HG03571 (cell line): ENCODE measurements at regions not wholly inside any gene's neighbourhood (a gene's known extent, or its start where the extent isn't known, plus 50 kb on each side); places are given as distances from the start of the nearest gene placed in this dataset.

Experiments used
- ATAC-seq: cut with Tn5 transposase; IDR thresholded peaks from one replicate; pipeline ENCODE4 v1.9.1; 2021; ENCODE audit not compliant: unreplicated experiment

DNA sequence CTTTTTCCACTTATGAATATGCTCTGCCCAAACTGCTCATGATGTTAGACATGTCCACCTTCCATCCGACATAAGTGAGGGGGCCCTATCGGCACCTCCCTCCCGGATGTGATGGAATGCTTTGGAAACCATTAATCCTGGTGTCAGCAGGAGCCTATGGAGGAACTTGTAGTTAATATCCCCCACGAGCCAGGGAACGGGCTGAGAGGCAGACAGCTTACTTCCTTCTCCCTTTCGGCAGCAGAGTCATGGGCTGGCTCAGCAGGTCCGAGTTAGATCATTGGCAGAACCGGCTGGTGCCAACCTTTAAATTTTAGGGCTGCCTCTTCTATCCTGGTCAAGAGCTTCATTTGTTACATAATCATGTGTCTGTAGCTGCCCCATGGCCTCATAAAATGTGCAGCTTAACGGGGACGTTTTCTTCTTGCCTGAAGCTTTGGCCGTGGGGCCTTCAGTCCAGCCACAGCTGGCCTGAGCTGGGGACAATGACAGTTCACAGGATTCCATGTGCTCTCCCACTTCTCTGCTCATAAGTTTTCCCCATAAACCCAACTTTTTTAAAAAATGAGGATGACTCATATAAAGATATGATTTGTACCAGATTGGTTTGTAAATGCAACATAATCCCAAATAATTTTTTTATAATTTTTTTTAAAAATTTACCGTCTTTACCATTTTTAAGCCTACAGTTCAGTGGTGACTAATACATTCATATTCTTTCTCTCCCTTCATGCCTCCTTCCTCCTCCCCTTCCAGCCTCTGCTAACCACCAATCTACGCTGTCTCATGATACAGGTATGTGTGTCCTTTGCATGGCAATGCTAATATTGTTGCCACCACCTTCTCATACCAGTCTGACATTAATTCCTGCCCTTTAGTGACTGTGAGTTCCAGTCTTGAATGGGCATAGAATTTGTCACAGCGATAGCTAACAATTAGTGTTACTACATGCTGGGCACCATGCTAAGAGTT lies 62.2 kb upstream of the RGMA start:
- no peak for ATAC-seq

DNA sequence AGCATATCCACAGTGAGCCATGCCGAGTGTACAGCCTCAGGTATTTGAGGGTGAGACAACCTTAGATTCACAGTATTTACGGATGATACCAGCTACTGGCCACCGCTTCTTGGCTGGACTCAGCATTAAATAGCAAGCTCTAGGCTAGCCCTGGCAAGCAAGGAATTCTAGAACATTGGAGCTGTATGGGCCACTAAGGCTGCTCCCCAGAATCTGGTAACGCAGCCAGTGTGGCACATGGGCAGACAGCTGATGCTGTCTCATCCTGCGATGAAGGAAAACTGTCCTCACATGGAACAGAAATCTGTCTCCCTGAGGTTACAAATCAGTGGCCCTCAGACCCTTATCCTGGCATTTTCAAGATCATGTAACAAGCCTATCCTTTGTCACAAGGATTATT lies 57.6 kb upstream of the RGMA start:
- ATAC-seq = no peak

DNA sequence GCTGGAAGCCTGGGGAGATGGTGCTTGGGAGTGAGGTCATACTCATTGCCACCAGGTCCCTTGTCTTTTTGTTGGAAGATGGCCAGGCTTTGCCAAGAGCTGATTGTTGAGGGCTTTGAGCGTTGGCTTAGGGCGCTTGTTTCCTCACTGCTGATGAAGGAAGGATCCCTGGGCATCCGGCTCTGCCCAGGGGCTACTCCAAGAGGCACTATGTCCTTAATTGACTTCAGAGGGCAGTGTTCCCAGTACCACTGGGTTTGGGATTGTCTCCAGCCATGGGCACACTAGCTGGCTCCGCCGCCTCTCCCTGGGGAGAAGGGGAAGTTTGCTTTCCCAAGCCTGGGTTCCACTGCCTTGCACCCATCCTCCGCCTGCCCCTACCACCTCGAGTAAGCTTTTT lies 57.2 kb upstream of the RGMA start:
- no peak for ATAC-seq

DNA sequence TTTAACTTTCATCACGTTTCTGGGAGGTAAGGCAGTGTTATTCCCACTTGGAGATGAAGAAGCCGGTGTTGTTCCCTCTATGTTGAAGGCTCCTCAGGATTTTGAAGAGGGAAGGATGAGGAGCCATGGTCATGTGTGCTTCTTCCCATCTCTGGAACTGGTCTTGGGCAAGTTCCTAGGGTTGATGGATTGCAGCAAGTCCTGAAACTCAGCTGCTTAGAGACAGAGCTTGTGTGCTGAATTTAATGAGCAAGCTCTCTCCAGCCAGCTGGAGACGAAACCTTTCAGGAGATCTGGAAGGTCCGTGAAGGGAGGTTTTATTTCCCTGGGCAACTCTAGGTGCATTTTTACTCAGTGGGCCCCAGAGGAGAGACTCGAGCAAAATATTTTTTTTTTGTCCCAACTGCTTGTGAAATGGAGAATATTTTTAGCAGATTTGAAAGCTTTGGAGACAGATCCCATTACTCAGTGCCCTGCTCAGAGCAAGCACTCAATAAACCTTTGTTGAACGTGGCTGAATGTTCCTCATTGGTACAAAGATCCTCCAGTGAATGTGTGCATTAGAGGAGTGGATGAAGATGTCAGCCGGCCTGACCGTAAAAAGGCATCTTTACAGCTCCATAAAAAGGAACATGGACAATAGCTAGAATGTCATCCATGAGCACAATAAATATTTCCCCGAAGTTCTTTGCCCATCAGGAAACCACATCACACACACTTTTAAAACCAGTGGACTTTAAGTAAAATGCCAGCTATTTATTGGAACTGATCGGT lies 55.6 kb upstream of the RGMA start:
- ATAC-seq = no peak

DNA sequence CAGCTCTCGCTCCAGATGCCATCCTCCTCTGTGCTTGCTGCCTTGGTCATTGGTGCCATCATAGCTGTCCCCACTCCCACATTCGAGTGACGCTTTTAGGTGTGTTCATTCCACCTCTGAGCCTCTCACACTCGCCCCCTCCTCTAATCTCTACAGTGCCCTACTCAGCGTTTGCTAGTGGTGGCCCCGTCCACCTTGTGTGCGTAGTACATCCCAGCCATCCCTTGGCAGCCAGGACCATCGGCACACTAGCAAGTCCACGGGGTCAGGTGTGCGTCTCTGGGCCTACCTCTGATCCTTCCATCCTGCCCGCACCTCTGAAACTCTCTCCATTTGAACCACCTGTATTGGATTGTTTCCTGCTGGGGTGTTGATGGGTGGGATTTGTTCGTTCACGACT lies 54.2 kb upstream of the RGMA start:
- ATAC-seq = no peak

DNA sequence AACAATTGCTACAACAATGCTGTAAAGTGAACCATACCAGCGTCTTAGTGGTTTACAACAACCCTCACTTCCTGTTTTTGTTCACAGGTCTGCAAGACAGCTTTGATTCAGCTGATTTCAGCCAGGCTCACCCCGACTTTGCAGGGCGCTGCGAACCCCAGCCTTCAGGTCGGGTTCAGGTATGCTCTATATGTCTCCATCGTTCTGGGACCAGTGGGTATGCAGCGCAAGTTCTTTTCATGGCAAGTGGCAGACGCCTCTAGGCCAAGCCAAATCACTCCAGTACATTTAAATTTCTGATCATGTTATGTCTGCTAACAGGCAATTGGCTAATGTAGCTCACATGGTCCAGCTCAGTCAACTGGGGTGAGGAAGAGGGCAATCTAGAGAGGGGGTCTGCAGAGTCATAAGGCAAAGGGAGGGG lies 52.4 kb upstream of the RGMA start:
- ATAC-seq = no peak

DNA sequence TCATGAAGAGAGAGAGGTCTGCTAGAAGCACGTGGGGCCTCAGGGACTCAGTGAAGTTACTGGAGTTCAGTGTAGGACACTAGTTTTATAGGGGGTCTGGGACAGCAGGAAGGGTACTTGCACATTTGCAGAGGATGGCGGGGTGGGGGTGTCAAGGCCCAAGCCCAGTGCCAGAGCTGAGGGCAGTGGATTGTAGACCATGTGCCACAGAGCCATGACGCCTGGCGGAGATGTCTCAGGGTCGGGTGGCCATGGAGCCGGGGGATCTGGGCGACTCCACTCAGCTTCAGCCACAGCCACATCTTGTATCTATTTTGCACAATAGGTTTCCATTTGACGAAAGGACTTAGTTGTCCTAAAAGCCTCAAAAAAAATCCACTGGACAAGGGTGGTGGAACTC lies 50.4 kb upstream of the RGMA start:
- no peak for ATAC-seq

DNA sequence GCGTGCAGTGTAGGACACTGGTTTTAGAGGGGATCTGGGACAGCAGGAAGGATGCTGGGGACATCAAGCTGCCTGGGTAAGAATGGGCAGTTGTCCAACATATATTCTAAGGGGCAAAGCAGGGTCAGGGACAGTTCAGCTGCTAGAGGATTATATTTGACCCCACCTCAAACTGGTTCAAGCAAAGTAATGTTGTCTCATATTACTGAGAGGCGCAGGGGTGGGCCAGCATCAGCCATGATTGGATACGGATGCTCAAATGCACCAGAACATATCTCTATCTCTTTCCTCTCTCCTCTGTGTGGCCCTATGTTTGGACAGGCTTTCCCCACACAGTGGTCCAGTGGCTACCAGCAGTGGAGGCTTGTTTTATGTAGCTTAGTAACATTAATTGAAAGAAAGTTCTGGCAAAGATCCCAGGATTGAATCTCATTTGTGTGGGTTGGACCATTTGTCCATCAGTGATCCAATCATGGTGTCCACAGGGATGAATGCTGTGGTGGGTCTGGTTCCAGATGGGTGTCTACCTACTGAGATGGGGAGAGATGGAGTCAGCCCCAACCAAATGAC lies 49.8 kb upstream of the RGMA start:
- no peak for ATAC-seq
